Muscle layer of duodenum (tissue), 2 donors: ENCODE measurements at regions not wholly inside any gene's neighbourhood (a gene's known extent, or its start where the extent isn't known, plus 50 kb on each side); places are given as distances from the start of the nearest gene placed in this dataset.

Experiments
- H3K27ac ChIP-seq: one replicate; pipeline ENCODE4 v1.7.0; 2013; ENCODE audit warnings: mild to moderate bottlenecking, low read length
- H3K27me3 ChIP-seq: one replicate; pipeline ENCODE4 v1.7.0; 2013; ENCODE audit warnings: low read depth, mild to moderate bottlenecking, control low read depth, low read length
- H3K36me3 ChIP-seq, 2 donors: one replicate each; pipeline ENCODE4 v1.7.0; 2013; ENCODE audit warnings: low read length in 2 of 2, control low read depth in 1 of 2, mild to moderate bottlenecking in 1 of 2; ENCODE audit not compliant: insufficient read depth in 2 of 2, control insufficient read depth in 1 of 2
- H3K4me1 ChIP-seq, 2 donors: one replicate each; pipeline ENCODE4 v1.7.0; 2013; ENCODE audit warnings: low read length in 2 of 2, mild to moderate bottlenecking in 2 of 2, control low read depth in 1 of 2, moderate library complexity in 1 of 2; ENCODE audit not compliant: insufficient read depth in 2 of 2, control insufficient read depth in 1 of 2
- H3K4me3 ChIP-seq, 2 donors: one replicate each; pipeline ENCODE4 v1.7.0; 2013; ENCODE audit warnings: low read length in 2 of 2, low read depth in 1 of 2, mild to moderate bottlenecking in 1 of 2
- H3K9me3 ChIP-seq, 2 donors: one replicate each; pipeline ENCODE4 v1.7.0; 2013; ENCODE audit warnings: low read length in 2 of 2, control low read depth in 1 of 2, mild to moderate bottlenecking in 1 of 2; ENCODE audit not compliant: control insufficient read depth in 1 of 2
- donor health status: healthy.

GRCh38 chr22:34001701-34002466 is 81.6 kb upstream of the LARGE1 start:
- H3K4me1 ChIP-seq: no peaks in the 10 kb centered on the region
- H3K36me3 ChIP-seq: no peaks in the 10 kb centered on the region
- H3K9me3 ChIP-seq: peaks cover 0 to 21% of the 10 kb centered on the region in 2 donors
- no peak overlapping the region for H3K4me3 ChIP-seq
- no peak overlapping the region for H3K27ac ChIP-seq
- H3K27me3 ChIP-seq: no peaks in the 10 kb centered on the region

GRCh38 chr22:34004058-34004457 is 83.8 kb upstream of the LARGE1 start:
- no peaks in the 10 kb centered on the region for H3K36me3 ChIP-seq
- H3K4me1 ChIP-seq: no peaks in the 10 kb centered on the region
- no peak overlapping the region for H3K27ac ChIP-seq
- peaks cover 0 to 13% of the 10 kb centered on the region in 2 donors for H3K9me3 ChIP-seq
- no peak overlapping the region for H3K4me3 ChIP-seq
- no peaks in the 10 kb centered on the region for H3K27me3 ChIP-seq

GRCh38 chr22:34010259-34010658 is 90.0 kb upstream of the LARGE1 start:
- Histone ChIP-seq H3K27me3 (no peaks in the 10 kb centered on the region), H3K4me1 (no peaks in the 10 kb centered on the region), H3K27ac (no peak overlapping the region), H3K9me3 (peaks cover 3 to 11% of the 10 kb centered on the region in 2 donors), H3K4me3 (no peak overlapping the region), H3K36me3 (no peaks in the 10 kb centered on the region)

- Histone ChIP-seq H3K27me3 (no peaks in the 10 kb centered on the region), H3K36me3 (no peaks in the 10 kb centered on the region), H3K4me3 (no peak overlapping the region), H3K27ac (no peak overlapping the region), H3K9me3 (peaks cover 8 to 11% of the 10 kb centered on the region in 2 donors), H3K4me1 (no peaks in the 10 kb centered on the region)
Measured at GRCh38 chr22:34015642-34016041, 95.4 kb upstream of the LARGE1 start.

- H3K4me3 ChIP-seq: no peak overlapping the region
- H3K27ac ChIP-seq: no peak overlapping the region
- peaks cover 8 to 11% of the 10 kb centered on the region in 2 donors for H3K9me3 ChIP-seq
- no peaks in the 10 kb centered on the region for H3K36me3 ChIP-seq
- no peaks in the 10 kb centered on the region for H3K27me3 ChIP-seq
- no peaks in the 10 kb centered on the region for H3K4me1 ChIP-seq
Measured at GRCh38 chr22:34017205-34017604, 96.9 kb upstream of the LARGE1 start.

GRCh38 chr22:34019190-34019845 is 99.0 kb upstream of the LARGE1 start:
- no peak overlapping the region for H3K27ac ChIP-seq

GRCh38 chr22:34035209-34035608 is 114.9 kb upstream of the LARGE1 start:
- no peak overlapping the region for H3K4me3 ChIP-seq
- H3K27me3 ChIP-seq: no peaks in the 10 kb centered on the region

More at GRCh38 chr22:34019190-34019845, 99.0 kb upstream of the LARGE1 start:
- H3K4me1 ChIP-seq: no peaks in the 10 kb centered on the region
- H3K36me3 ChIP-seq: no peaks in the 10 kb centered on the region
- H3K9me3 ChIP-seq: peaks cover 7 to 11% of the 10 kb centered on the region in 2 donors
- H3K27me3 ChIP-seq: no peaks in the 10 kb centered on the region
- no peak overlapping the region for H3K4me3 ChIP-seq

GRCh38 chr22:34036931-34037330 is 116.7 kb upstream of the LARGE1 start:
- Histone ChIP-seq H3K36me3 (no peaks in the 10 kb centered on the region), H3K4me1 (no peaks in the 10 kb centered on the region), H3K9me3 (no peaks in the 10 kb centered on the region), H3K27me3 (no peaks in the 10 kb centered on the region), H3K4me3 (no peak overlapping the region), H3K27ac (no peak overlapping the region)

More at GRCh38 chr22:34035209-34035608, 114.9 kb upstream of the LARGE1 start:
- no peaks in the 10 kb centered on the region for H3K4me1 ChIP-seq
- no peaks in the 10 kb centered on the region for H3K9me3 ChIP-seq
- H3K36me3 ChIP-seq: no peaks in the 10 kb centered on the region
- H3K27ac ChIP-seq: no peak overlapping the region

- Histone ChIP-seq H3K36me3 (no peaks in the 10 kb centered on the region), H3K4me1 (no peaks in the 10 kb centered on the region), H3K9me3 (no peaks in the 10 kb centered on the region), H3K27ac (no peak overlapping the region), H3K4me3 (no peak overlapping the region), H3K27me3 (no peaks in the 10 kb centered on the region)
Measured at GRCh38 chr22:34038801-34039555, 118.7 kb upstream of the LARGE1 start.

- no peaks in the 10 kb centered on the region for H3K4me1 ChIP-seq
- no peak overlapping the region for H3K27ac ChIP-seq
- H3K4me3 ChIP-seq: no peak overlapping the region
- no peaks in the 10 kb centered on the region for H3K27me3 ChIP-seq
- H3K9me3 ChIP-seq: no peaks in the 10 kb centered on the region
- no peaks in the 10 kb centered on the region for H3K36me3 ChIP-seq
Measured at GRCh38 chr22:34045311-34045710, 125.0 kb upstream of the LARGE1 start.

GRCh38 chr22:34055525-34056200 is 135.4 kb upstream of the LARGE1 start:
- H3K4me1 ChIP-seq: no peaks in the 10 kb centered on the region
- H3K9me3 ChIP-seq: peaks cover 0 to 18% of the 10 kb centered on the region in 2 donors

More at GRCh38 chr22:34055525-34056200, 135.4 kb upstream of the LARGE1 start:
- H3K27ac ChIP-seq: no peak overlapping the region
- H3K27me3 ChIP-seq: no peaks in the 10 kb centered on the region
- H3K36me3 ChIP-seq: no peaks in the 10 kb centered on the region
- no peak overlapping the region for H3K4me3 ChIP-seq
